MCF 10A (cell line): ENCODE measurements at regions not wholly inside any gene's neighbourhood (a gene's known extent, or its start where the extent isn't known, plus 50 kb on each side); places are given as distances from the start of the nearest gene placed in this dataset.

Source experiments
- BruUV-seq: library from RNA; stranded (reverse); fragments of 400-500 nt; replicated peaks from 2 replicates; lab custom pipeline; 2021; lab: Mats Ljungman, UMichigan
- CTCF ChIA-PET: fragments of 300-600 bp; sonication (Branson Sonifier 250); formaldehyde crosslinking; extraction: SDS; loops from one replicate; lab custom pipeline; 2021; ENCODE audit warnings: antibody characterized with exemption, inconsistent platforms; lab: Yijun Ruan, JAX
- POLR2A ChIA-PET: fragments of 300-600, 350-650 bp; sonication (Branson Sonifier 250); formaldehyde crosslinking; extraction: SDS; loops from one replicate; lab custom pipeline; 2020; ENCODE audit warnings: antibody characterized with exemption, inconsistent platforms; lab: Yijun Ruan, JAX
- DNase-seq: peaks from one replicate; pipeline ENCODE4 v3.0.0-alpha.2; 2018; ENCODE audit not compliant: unreplicated experiment
- H3K27ac Mint-ChIP-seq: one replicate; pipeline ENCODE4 v1.8.0; 2022; ENCODE audit warnings: mild to moderate bottlenecking, low read depth, mixed read lengths; ENCODE audit not compliant: unreplicated experiment
- H3K27me3 Mint-ChIP-seq: one replicate; pipeline ENCODE4 v1.8.0; 2022; ENCODE audit warnings: mixed read lengths; ENCODE audit not compliant: insufficient read depth, unreplicated experiment
- H3K36me3 Mint-ChIP-seq: one replicate; pipeline ENCODE4 v1.8.0; 2022; ENCODE audit warnings: mild to moderate bottlenecking, moderate library complexity, mixed read lengths; ENCODE audit not compliant: insufficient read depth, unreplicated experiment
- H3K4me1 Mint-ChIP-seq: one replicate; pipeline ENCODE4 v1.8.0; 2022; ENCODE audit warnings: mixed read lengths; ENCODE audit not compliant: insufficient read depth, unreplicated experiment
- H3K4me3 Mint-ChIP-seq: one replicate; pipeline ENCODE4 v1.8.0; 2022; ENCODE audit warnings: mild to moderate bottlenecking, moderate library complexity, mixed read lengths; ENCODE audit not compliant: unreplicated experiment
- H3K9me3 Mint-ChIP-seq: one replicate; pipeline ENCODE4 v1.8.0; 2022; ENCODE audit warnings: mixed read lengths; ENCODE audit not compliant: unreplicated experiment
- intact Hi-C: fragments of 100-400 bp; cut with micrococcal nuclease; formaldehyde crosslinking; loops from 2 replicates; pipeline ENCODE4 v1.14.1; 2022
- TF ChIP-seq, protein P1 (sequence below): fragments of 200-600 bp; IDR thresholded peaks from one replicate; pipeline ENCODE4 v1.8.0; 2022; ENCODE audit warnings: antibody characterized with exemption, mild to moderate bottlenecking; ENCODE audit not compliant: unreplicated experiment

- BruUV-seq, result no TSS peak
- Mint-ChIP-seq H3K36me3 (no peaks in the 10 kb centered on the region), H3K27ac (no peak overlapping the region), H3K4me3 (no peak overlapping the region), H3K9me3 (peaks cover 3% of the 10 kb centered on the region), H3K27me3 (peaks cover 51% of the 10 kb centered on the region), H3K4me1 (no peaks in the 10 kb centered on the region)
- POLR2A ChIA-PET, result no interaction called here
- CTCF ChIA-PET, result no interaction called here
- no peak for DNase-seq
- TF ChIP-seq, protein P1, sequence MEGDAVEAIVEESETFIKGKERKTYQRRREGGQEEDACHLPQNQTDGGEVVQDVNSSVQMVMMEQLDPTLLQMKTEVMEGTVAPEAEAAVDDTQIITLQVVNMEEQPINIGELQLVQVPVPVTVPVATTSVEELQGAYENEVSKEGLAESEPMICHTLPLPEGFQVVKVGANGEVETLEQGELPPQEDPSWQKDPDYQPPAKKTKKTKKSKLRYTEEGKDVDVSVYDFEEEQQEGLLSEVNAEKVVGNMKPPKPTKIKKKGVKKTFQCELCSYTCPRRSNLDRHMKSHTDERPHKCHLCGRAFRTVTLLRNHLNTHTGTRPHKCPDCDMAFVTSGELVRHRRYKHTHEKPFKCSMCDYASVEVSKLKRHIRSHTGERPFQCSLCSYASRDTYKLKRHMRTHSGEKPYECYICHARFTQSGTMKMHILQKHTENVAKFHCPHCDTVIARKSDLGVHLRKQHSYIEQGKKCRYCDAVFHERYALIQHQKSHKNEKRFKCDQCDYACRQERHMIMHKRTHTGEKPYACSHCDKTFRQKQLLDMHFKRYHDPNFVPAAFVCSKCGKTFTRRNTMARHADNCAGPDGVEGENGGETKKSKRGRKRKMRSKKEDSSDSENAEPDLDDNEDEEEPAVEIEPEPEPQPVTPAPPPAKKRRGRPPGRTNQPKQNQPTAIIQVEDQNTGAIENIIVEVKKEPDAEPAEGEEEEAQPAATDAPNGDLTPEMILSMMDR, result no peak
- intact Hi-C loops, result no loop called here
These were observed 125.2 kb downstream of the RTP5 start for GRCh38 chr2:241994556-241995213.

- intact Hi-C loops, result no loop called here
- BruUV-seq, result no TSS peak
- POLR2A ChIA-PET, result no interaction called here
These were observed 126.6 kb downstream of the RTP5 start for GRCh38 chr2:241996100-241996499.

DNA sequence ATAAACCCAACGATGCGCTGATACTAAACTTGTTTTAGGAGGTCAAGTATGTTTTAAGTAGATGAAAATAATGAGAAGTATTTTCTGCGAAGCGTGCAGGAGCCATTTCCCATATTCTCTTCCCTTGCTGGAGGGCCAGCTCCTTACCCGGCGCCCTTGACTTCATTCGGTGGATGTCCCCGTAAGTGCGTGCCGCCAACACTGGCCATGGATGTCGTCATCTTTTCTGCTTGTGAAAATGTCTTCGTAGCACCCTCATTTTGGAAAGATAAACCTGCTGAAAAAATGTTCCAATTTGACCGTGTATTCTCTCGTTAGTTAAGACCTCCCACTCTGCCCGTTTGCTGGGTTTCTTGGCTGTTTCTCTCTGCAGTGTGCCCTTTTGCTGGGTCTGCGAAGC, 127.5 kb downstream of the RTP5 start:
- no peaks in the 10 kb centered on the region for H3K9me3 Mint-ChIP-seq
- TF ChIP-seq, protein P1, result no peak
- no peaks in the 10 kb centered on the region for H3K4me1 Mint-ChIP-seq
- peaks cover 68% of the 10 kb centered on the region for H3K27me3 Mint-ChIP-seq
- no peaks in the 10 kb centered on the region for H3K36me3 Mint-ChIP-seq
- ChIA-PET CTCF (interaction anchor here (1.0 kb wide), 1 partner anchor 42 kb away, joined by 3 read pairs; no protein-coding TSS in a partner anchor), POLR2A (no interaction called here)
- intact Hi-C loops, result no loop called here
- DNase-seq, result no peak
- no peak overlapping the region for H3K4me3 Mint-ChIP-seq
- no TSS peak for BruUV-seq
- H3K27ac Mint-ChIP-seq, result no peak overlapping the region

More at GRCh38 chr2:241996100-241996499, 126.6 kb downstream of the RTP5 start:
- Mint-ChIP-seq H3K4me1 (no peaks in the 10 kb centered on the region), H3K27ac (no peak overlapping the region), H3K27me3 (peaks cover 59% of the 10 kb centered on the region), H3K4me3 (no peak overlapping the region), H3K9me3 (no peaks in the 10 kb centered on the region), H3K36me3 (no peaks in the 10 kb centered on the region)
- DNase-seq, result no peak
- TF ChIP-seq, protein P1, result no peak
- CTCF ChIA-PET, result no interaction called here

DNA sequence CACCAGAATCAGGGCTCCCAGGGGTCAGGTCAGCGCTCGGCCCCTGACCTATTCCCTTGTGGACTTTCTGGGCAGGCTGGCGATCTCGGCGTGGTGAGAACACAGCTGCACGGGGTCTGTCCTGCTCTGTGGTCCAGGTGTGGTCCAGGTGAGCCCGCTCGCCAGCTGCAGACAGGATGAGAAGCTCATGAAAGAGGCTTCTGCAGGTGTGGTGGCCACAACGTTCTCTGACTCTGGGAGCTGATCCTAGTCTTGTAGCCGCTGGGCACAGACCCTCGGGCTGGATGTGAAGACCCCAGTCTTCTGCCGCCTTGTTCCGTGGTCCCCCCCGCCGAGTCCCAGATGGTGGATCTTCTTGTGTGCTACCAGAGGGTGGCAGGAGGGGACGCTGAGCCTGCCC, 129.7 kb downstream of the RTP5 start:
- H3K27ac Mint-ChIP-seq, result no peak overlapping the region
- no peaks in the 10 kb centered on the region for H3K9me3 Mint-ChIP-seq
- TF ChIP-seq, protein P1, result no peak
- BruUV-seq, result no TSS peak
- H3K27me3 Mint-ChIP-seq, result peaks cover 68% of the 10 kb centered on the region
- H3K4me1 Mint-ChIP-seq, result no peaks in the 10 kb centered on the region
- H3K4me3 Mint-ChIP-seq, result no peak overlapping the region
- intact Hi-C loops, result no loop called here
- ChIA-PET CTCF (no interaction called here), POLR2A (interaction anchor here (0.5 kb wide), 1 partner anchor 23 kb away, joined by 4 read pairs; no protein-coding TSS in a partner anchor)
- DNase-seq, result no peak
- H3K36me3 Mint-ChIP-seq, result no peaks in the 10 kb centered on the region
